DMS79 treated with DMSO at 0.1 percent for 48 hours (cell line): ENCODE measurements at regions not wholly inside any gene's neighbourhood (a gene's known extent, or its start where the extent isn't known, plus 50 kb on each side); places are given as distances from the start of the nearest gene placed in this dataset.
"Not testable (repeated sequence)": the region's sequence is repeated elsewhere in the genome, so short reads cannot be mapped to it uniquely, and the experiment has no call there.

ENCODE experiments used
- DNase-seq: peaks from one replicate; lab custom pipeline; 2025; lab: John Stamatoyannopoulos, UW

DNA sequence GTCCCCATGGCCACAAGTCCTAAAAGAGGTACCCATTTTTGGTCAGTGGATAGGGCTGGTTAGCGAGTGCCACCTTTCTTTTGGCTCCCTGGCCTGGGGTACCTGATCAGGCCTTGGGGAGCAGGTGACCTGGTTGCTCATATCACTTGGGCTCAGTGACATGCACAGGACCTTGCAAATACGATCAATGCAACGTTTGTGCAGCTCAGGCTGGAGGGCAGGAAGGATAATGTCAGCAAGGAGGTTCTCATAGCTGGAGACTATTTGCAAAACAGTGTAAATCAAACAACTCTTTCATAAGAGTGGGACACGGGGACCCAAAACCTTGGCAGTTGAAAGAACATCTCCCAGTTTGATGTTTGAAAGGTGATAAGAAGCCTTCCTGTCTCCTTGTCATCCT lies 127.4 kb upstream of the CADM1 start:
- DNase-seq, result no peak

DNA sequence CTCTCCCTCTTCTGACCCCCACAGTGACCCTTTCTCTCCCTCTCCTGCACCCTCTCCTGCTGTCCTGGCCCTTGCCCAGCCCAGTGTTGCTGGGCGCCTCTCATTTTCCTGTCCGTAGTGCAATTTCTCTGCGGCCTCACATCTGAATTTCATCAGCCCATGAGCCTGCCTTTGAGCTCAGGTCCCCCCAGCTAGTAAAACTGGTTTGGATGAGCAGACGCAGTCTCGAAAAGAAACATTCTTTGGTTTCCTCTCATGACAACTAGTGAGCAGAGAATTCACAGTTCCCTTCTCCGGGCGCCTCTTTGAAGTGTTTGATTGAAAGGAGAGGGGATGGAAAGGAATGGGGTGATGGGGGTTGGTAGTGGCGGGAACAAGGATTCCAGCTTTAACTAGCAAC lies 126.0 kb upstream of the CADM1 start:
- no peak for DNase-seq

DNA sequence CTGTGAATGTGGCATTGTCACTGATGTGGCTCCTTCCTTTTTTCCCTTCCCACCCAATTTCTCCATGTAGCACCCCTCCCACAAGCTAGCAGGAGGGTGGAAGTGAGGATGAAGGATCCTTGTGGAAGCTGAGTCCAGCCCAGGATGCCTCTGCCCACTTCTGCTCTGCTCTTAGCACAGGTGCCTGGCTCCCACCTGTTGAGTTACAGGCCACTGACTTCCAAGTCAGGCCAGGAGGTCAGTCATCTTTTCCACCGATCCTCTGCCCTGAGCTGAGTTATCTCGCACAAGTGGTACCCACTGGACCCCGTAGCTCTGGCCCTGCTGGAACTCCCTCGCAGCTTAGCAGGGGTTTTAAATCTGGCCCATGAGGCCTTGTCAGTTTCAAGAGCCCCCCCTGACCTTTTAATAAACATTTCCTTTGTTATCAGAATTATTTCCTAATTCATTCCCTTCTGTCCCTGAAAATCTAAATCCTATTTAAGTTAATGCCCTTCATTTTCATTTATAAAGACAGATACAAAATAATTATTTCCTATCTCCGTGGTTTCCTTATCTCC lies 125.3 kb upstream of the CADM1 start:
- DNase-seq, result no peak

DNA sequence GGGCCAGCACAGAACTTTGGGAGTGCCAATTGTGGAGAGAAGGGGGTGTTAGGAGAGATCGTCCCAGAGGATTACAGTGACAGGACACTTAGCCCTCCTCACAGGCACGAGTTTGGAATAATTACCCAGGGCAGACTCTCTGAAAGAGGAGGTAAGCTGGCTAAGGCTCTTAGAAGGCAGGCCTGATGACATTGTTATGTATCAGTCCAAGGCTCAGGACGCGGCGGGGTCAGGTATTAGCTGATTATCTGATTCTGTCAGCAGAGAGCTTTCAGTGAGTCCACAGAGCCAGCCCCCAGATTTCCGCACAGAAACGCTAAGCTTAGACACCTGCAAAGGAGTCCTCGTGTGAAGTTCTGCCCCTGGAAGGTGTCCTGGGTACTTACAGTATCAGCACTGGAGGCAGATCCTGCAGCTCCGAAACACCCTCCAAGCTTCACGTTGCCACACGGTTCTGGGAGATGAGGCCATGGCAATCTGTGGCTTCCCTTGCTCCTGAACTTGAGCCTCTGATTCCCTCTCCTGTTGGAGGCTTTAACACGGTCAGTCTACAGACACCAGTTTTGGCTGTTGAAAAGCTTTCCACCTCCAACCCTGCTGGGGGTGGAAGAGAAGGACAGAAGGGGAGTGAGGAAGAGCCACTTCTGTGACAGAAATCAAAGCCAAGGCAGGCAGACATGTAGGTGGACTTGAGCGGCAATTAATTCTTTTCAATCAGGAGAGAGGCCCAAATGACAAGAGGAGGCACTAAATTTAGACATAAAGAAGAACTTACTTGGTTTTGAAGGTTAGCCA lies 123.6 kb upstream of the CADM1 start:
- DNase-seq, result no peak

GRCh38 chr11:115627071-115627470 lies 122.9 kb upstream of the CADM1 start:
- DNase-seq, result no peak

GRCh38 chr11:115626414-115626813 lies 122.2 kb upstream of the CADM1 start:
- no peak for DNase-seq

- no peak for DNase-seq
These were observed 121.3 kb upstream of the CADM1 start for GRCh38 chr11:115625502-115625901.

DNA sequence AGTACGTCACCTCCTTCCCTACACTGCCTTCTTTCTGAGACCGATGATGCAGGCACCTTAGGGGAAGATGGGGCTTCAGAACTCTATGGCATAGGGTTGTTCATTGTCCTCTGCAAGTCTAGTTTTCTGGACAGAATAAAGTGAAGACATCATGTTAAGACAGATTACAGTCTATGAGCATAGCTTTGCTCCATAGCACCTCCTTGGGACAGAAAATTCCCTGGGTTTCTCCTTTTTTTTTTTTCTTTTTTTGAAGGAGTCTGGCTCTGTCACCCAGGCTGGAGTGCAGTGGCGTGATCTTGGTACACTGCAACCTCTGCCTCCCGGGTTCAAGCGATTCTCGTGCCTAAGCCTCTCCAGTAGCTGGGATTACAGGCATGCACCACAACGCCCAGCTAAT lies 119.8 kb upstream of the CADM1 start:
- no peak for DNase-seq

GRCh38 chr11:115623021-115623451 lies 118.8 kb upstream of the CADM1 start:
- DNase-seq, result no peak

DNA sequence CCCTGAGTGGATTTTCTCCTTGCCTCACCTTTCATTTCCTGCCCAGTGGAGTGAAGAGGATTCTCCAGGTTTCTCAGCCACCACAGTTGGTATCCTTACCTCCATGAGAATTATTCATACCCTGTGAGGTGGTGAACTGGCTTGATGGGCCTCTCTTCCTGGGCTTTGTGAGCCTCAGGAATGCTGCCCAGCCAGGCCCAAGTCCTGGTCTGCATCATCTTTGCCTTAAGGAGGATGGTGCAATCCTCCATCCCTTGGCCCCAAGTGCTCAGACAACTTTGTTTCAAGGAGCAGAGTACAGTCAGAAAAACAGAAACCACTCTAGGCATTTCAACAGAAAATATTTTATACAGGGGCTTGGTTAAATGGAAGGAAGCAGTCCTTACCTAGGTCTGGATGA lies 114.2 kb upstream of the CADM1 start:
- DNase-seq, result no peak

- DNase-seq, result no peak
These were observed 113.6 kb upstream of the CADM1 start for GRCh38 chr11:115617767-115618166.

DNA sequence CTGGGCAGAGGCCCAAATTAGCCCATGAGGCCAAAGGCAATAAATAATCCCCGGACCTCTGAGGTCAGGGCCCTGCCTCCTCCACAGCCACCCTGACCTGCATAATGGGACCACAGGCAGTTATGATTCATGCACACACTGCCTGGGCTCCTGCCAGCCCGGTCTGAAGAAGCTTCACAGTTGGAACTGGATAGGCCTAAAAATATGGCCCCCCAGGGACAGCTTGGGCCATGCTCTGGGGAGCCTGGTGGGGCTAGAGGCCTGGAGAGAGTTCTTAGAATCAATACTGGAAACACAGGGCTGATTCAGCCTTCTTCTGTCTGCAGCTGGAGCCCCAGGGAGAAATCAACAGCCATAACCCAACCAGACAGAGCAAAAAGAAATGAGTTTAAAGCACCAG lies 112.8 kb upstream of the CADM1 start:
- no peak for DNase-seq

DNA sequence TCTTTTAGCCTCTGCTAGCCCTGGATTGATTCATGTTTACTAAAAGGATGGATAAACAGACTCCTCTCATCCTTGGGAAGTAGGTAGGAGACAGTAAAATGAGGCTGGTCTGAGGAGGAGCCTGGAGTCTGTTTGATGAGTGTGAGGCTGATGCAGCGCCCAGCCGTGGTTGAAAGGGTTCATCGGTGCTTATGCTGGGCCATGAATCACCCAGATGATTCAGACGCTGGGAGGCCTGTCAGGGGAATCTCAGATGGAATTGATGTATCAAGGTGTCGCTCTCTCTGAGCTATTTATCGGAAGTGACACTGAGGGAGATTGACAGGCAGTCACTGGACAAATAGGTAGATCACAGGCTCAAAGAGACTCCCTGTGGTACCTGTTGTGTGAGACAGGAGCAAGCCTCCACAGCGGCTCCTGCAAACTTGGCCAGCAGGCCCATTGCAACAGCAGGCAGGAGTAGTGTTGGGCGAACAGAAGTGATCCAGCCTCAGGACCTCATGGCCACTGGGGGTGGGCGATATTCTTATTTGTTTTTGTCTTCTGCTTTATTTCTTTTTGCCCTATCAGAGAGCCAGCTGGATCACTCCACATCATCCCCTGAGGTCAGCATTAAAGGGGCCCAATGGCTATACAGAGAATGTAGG lies 109.9 kb upstream of the CADM1 start:
- DNase-seq, result no peak

DNA sequence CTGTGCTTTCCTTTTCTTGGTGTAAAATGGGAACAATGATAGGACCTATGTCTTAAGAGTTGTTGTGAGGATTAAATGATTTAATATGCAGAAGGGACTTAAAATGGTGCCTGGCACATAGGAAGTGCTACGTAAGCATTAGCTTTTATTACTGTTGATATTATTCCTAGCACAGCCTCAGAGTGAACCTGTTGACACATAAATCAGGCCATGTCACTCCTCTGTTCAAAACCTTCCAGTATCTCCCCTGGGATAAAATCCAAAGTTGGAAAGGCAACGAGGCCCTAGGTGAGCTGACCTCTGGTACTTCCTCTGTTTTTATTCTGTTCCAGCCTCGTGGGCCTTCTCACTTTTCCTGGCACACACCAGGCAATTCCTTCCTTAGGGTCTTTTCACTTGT lies 108.8 kb upstream of the CADM1 start:
- no peak for DNase-seq

GRCh38 chr11:115612046-115612730 lies 108.0 kb upstream of the CADM1 start:
- no peak for DNase-seq

DNA sequence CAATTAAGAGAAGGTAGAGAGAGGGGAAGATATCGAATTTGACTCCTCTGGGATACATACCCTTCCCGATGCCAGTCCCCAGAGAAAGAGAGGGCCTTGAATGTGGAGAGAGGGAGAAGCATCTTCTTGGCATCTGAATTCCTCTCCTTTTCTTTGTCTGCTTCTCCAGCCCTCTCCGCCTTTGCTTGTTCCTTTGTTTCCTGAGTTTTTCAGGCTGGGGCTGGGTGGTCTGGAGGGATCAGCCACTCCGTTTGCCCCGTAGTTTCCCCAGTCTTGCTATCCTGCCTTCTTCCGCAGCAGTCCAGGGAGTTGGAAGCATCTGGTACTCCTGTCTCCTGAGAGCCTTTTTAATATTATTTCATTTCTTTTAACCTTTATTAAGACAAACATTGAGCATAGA lies 107.1 kb upstream of the CADM1 start:
- no peak for DNase-seq

DNA sequence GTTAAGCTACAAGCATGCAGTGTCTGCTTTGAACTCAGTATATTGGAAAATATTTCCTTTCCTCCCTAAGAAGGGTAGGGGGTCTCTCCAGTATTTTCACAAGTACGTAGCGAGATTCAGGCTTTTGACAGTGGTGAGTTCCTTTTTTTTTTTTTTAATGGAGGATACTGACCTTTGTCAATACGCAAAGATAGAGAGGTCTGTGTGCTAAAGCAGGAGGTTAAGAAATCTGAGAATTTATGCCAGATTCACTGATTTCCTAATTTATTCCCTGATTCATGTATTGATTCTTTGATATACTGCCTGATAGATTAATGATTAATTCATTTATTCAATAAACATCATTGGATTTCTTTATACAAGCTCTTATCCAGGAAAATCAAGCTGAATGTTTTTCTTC lies 106.7 kb upstream of the CADM1 start:
- DNase-seq, result no peak

GRCh38 chr11:115610234-115610633 lies 106.0 kb upstream of the CADM1 start:
- DNase-seq, result not testable (repeated sequence)

GRCh38 chr11:115608976-115609375 lies 104.8 kb upstream of the CADM1 start:
- DNase-seq, result no peak

- no peak for DNase-seq
These were observed 103.5 kb upstream of the CADM1 start for GRCh38 chr11:115607621-115608221.

- peak; percentile 55 for DNase-seq
These were observed 102.4 kb upstream of the CADM1 start for GRCh38 chr11:115606498-115607220.
